H1 (cell line): ENCODE measurements at regions not wholly inside any gene's neighbourhood (a gene's known extent, or its start where the extent isn't known, plus 50 kb on each side); places are given as distances from the start of the nearest gene placed in this dataset.

Source experiments
- CTCF ChIA-PET: fragments of 300-600 bp; sonication (Branson Sonifier 250); formaldehyde crosslinking; loops from one replicate; lab custom pipeline; 2021; ENCODE audit not compliant: partially characterized antibody; lab: Charles Lee
- POLR2A ChIA-PET: fragments of 300-600 bp; sonication (Branson Sonifier 250); formaldehyde crosslinking; loops from one replicate; lab custom pipeline; 2021; ENCODE audit warnings: inconsistent platforms; ENCODE audit not compliant: partially characterized antibody; lab: Charles Lee
- DNase-seq, 2 experiments: peaks; one replicate each; pipeline versions ENCODE4 v3.0.0 to v3.0.0-alpha.2; 2010 to 2022; ENCODE audit warnings: low spot score in 2 of 2, low read depth in 1 of 2, mixed read lengths in 1 of 2
- FAIRE-seq: peaks from 2 replicates; lab custom pipeline; 2011; peaks lifted over from hg19 to GRCh38; lab: Jason Lieb, UNC
- H2AFZ ChIP-seq: 2 replicates; pipeline ENCODE4 v1.8.1; 2012; ENCODE audit warnings: low read length, inconsistent platforms
- H2AK5ac ChIP-seq: 2 replicates; pipeline ENCODE4 v1.6.1; 2013; ENCODE audit warnings: low read depth, low read length
- H2BK120ac ChIP-seq: replicated peaks from 2 replicates; pipeline ENCODE3; 2013; ENCODE audit warnings: low read depth, low read length, inconsistent platforms
- H2BK12ac ChIP-seq: 2 replicates; pipeline ENCODE4 v1.6.1; 2013; ENCODE audit warnings: low read depth, low read length
- H2BK15ac ChIP-seq: 2 replicates; pipeline ENCODE4 v1.6.1; 2013; ENCODE audit warnings: low read length
- H2BK20ac ChIP-seq: 2 replicates; pipeline ENCODE4 v1.6.1; 2013; ENCODE audit warnings: low read length
- H2BK5ac ChIP-seq: 2 replicates; pipeline ENCODE4 v1.6.1; 2013; ENCODE audit warnings: low read depth, low read length
- H3K14ac ChIP-seq: 2 replicates; pipeline ENCODE4 v1.6.1; 2013; ENCODE audit warnings: inconsistent platforms; ENCODE audit not compliant: insufficient read length
- H3K18ac ChIP-seq: 2 replicates; pipeline ENCODE4 v1.6.1; 2013; ENCODE audit warnings: low read length; ENCODE audit errors: extremely low read depth
- H3K23ac ChIP-seq: 2 replicates; pipeline ENCODE4 v1.6.1; 2013; ENCODE audit warnings: inconsistent platforms; ENCODE audit not compliant: insufficient read length
- H3K23me2 ChIP-seq: 2 replicates; pipeline ENCODE4 v1.6.1; 2013; ENCODE audit warnings: low read depth, low read length
- H3K27ac ChIP-seq: 2 replicates; pipeline ENCODE4 v1.6.1; 2011; ENCODE audit warnings: low read depth, low read length, inconsistent platforms
- H3K27me3 ChIP-seq, 4 experiments: replicated peaks in 1 of 4; 1 replicate in 1 of 4; 2 replicates in 3 of 4; pipeline versions ENCODE4 v1.6.1 to v1.8.1; 2011 to 2013; ENCODE audit warnings: low read length in 3 of 4, mild to moderate bottlenecking in 3 of 4, inconsistent platforms in 2 of 4, mixed read lengths in 2 of 4, moderate library complexity in 1 of 4; ENCODE audit not compliant: control insufficient read depth in 3 of 4, insufficient read depth in 3 of 4; ENCODE audit errors: extremely low read depth in 1 of 4
- H3K36me3 ChIP-seq, 4 experiments: 2 replicates each; pipeline versions ENCODE4 v1.6.1 to v1.8.1; 2011 to 2013; ENCODE audit warnings: mild to moderate bottlenecking in 4 of 4, low read length in 3 of 4, moderate library complexity in 2 of 4, control low read depth in 1 of 4, inconsistent platforms in 1 of 4; ENCODE audit not compliant: insufficient read depth in 4 of 4, control insufficient read depth in 2 of 4
- H3K4ac ChIP-seq: replicated peaks from 2 replicates; pipeline ENCODE3; 2013; ENCODE audit warnings: low read length, low read depth, mixed read lengths, inconsistent platforms; ENCODE audit not compliant: insufficient read length
- H3K4me1 ChIP-seq, 4 experiments: replicated peaks in 1 of 4; 1 replicate in 1 of 4; 2 replicates in 3 of 4; pipeline versions ENCODE4 v1.6.1 to v1.8.1; 2011 to 2013; ENCODE audit warnings: low read length in 3 of 4, inconsistent platforms in 2 of 4, mixed read lengths in 1 of 4; ENCODE audit not compliant: insufficient read depth in 4 of 4, control insufficient read depth in 3 of 4
- H3K4me2 ChIP-seq, 2 experiments: 2 replicates each; pipeline versions ENCODE4 v1.6.1 to v1.8.1; 2011 to 2013; ENCODE audit warnings: low read depth in 2 of 2, low read length in 2 of 2, control low read depth in 1 of 2, inconsistent platforms in 1 of 2, mild to moderate bottlenecking in 1 of 2; ENCODE audit not compliant: insufficient read depth in 1 of 2
- H3K4me3 ChIP-seq, 4 experiments: fragments of 200-600, 300-600 bp in 1 of 4; sonication (generic), shearing (Covaris generic), sonication (Bioruptor Twin) in 1 of 4; 2 replicates each; pipeline versions ENCODE4 v1.5.1 to v1.8.1; 2011 to 2016; ENCODE audit warnings: low read length in 4 of 4, low read depth in 3 of 4, control low read depth in 2 of 4, inconsistent platforms in 2 of 4, mild to moderate bottlenecking in 2 of 4, mixed read lengths in 1 of 4, moderate library complexity in 1 of 4; ENCODE audit not compliant: insufficient read depth in 2 of 4; ENCODE audit errors: extremely low read depth in 1 of 4
- H3K56ac ChIP-seq: replicated peaks from 2 replicates; pipeline ENCODE3; 2013; ENCODE audit warnings: low read depth, mild to moderate bottlenecking, mixed read lengths, low read length, inconsistent platforms; ENCODE audit not compliant: insufficient read length
- H3K79me1 ChIP-seq: 2 replicates; pipeline ENCODE4 v1.6.1; 2013; ENCODE audit warnings: low read depth, low read length, control low read depth
- H3K79me2 ChIP-seq, 2 experiments: 2 replicates each; pipeline versions ENCODE4 v1.6.1 to v1.8.1; 2012 to 2013; ENCODE audit warnings: low read length in 2 of 2, mild to moderate bottlenecking in 2 of 2, inconsistent platforms in 1 of 2; ENCODE audit not compliant: insufficient read depth in 2 of 2, control insufficient read depth in 1 of 2
- H3K9ac ChIP-seq, 4 experiments: replicated peaks in 1 of 4; 1 replicate in 1 of 4; 2 replicates in 3 of 4; pipeline versions ENCODE4 v1.6.1 to v1.8.1; 2011 to 2013; ENCODE audit warnings: low read depth in 3 of 4, low read length in 3 of 4, control low read depth in 2 of 4, mild to moderate bottlenecking in 2 of 4, moderate library complexity in 2 of 4, inconsistent platforms in 1 of 4; ENCODE audit errors: extremely low read depth in 1 of 4
- H3K9me3 ChIP-seq, 2 experiments: 2 replicates each; pipeline versions ENCODE4 v1.6.1 to v1.8.1; 2012 to 2013; ENCODE audit warnings: mild to moderate bottlenecking in 2 of 2, moderate library complexity in 2 of 2, control low read depth in 1 of 2, inconsistent platforms in 1 of 2, low read depth in 1 of 2, low read length in 1 of 2, mixed read lengths in 1 of 2; ENCODE audit not compliant: insufficient read depth in 2 of 2
- H4K20me1 ChIP-seq, 2 experiments: replicated peaks in 1 of 2; 2 replicates each; pipeline versions ENCODE3 to v1.8.1; 2011 to 2013; ENCODE audit warnings: inconsistent platforms in 2 of 2, low read length in 2 of 2, mild to moderate bottlenecking in 1 of 2; ENCODE audit not compliant: insufficient read depth in 2 of 2, control insufficient read depth in 1 of 2
- H4K5ac ChIP-seq: 2 replicates; pipeline ENCODE4 v1.6.1; 2013; ENCODE audit warnings: low read length, low read depth, mixed read lengths, inconsistent platforms; ENCODE audit not compliant: insufficient read length
- H4K8ac ChIP-seq: 2 replicates; pipeline ENCODE4 v1.8.0; 2013; ENCODE audit warnings: mild to moderate bottlenecking, moderate library complexity, low read length, inconsistent platforms; ENCODE audit not compliant: insufficient read depth; ENCODE audit errors: extremely low read depth
- H4K91ac ChIP-seq: replicated peaks from 2 replicates; pipeline ENCODE3; 2013; ENCODE audit warnings: low read length, mixed read lengths, inconsistent platforms; ENCODE audit not compliant: insufficient read length
- JUN ChIP-seq: IDR thresholded peaks from 2 replicates; pipeline ENCODE4 v1.6.1; 2011; ENCODE audit warnings: low read depth, mild to moderate bottlenecking, improper control_type of control experiment, low read length
- KDM5A ChIP-seq: fragments of 200-600 bp; IDR thresholded peaks from 2 replicates; pipeline ENCODE4 v1.7.1; 2012; ENCODE audit warnings: mild to moderate bottlenecking, low read length, inconsistent platforms, mixed read lengths
- NANOG ChIP-seq: IDR thresholded peaks from 2 replicates; pipeline ENCODE4 v1.6.1; 2011; ENCODE audit warnings: low read length, low read depth, mild to moderate bottlenecking, inconsistent platforms; ENCODE audit not compliant: insufficient read depth, poor library complexity, severe bottlenecking
- NRF1 ChIP-seq: IDR thresholded peaks from 2 replicates; pipeline ENCODE4 v1.6.1; 2011; ENCODE audit warnings: mild to moderate bottlenecking, low read depth, low read length, improper control_type of control experiment
- PHF8 ChIP-seq: fragments of 200-600 bp; sonication (generic); conservative IDR thresholded peaks from 2 replicates; pipeline ENCODE4 v1.7.1; 2012; ENCODE audit warnings: low read depth, mild to moderate bottlenecking, inconsistent platforms, low read length, moderate library complexity
- POLR2A ChIP-seq, 2 experiments: IDR thresholded peaks; 1 replicate in 1 of 2; 2 replicates in 1 of 2; pipeline ENCODE4 v1.6.1; 2011; ENCODE audit warnings: low read depth in 2 of 2, low read length in 2 of 2, mild to moderate bottlenecking in 2 of 2; ENCODE audit errors: control extremely low read depth in 1 of 2
- SRF ChIP-seq: IDR thresholded peaks from 2 replicates; pipeline ENCODE4 v1.6.1; 2011; ENCODE audit warnings: mild to moderate bottlenecking, low read depth, low read length, moderate library complexity
- TCF12 ChIP-seq: IDR thresholded peaks from 2 replicates; pipeline ENCODE4 v1.6.1; 2011; ENCODE audit warnings: low read depth, mild to moderate bottlenecking, low read length
- TF ChIP-seq, protein P1 (sequence below), 3 experiments: IDR thresholded peaks; 1 replicate in 2 of 3; 2 replicates in 1 of 3; pipeline versions ENCODE4 v1.5.1 to v1.6.1; 2011; ENCODE audit warnings: low read length in 3 of 3, mild to moderate bottlenecking in 3 of 3, inconsistent platforms in 2 of 3, low read depth in 1 of 3, moderate library complexity in 1 of 3; ENCODE audit not compliant: insufficient read depth in 1 of 3; ENCODE audit errors: control extremely low read depth in 1 of 3

DNA sequence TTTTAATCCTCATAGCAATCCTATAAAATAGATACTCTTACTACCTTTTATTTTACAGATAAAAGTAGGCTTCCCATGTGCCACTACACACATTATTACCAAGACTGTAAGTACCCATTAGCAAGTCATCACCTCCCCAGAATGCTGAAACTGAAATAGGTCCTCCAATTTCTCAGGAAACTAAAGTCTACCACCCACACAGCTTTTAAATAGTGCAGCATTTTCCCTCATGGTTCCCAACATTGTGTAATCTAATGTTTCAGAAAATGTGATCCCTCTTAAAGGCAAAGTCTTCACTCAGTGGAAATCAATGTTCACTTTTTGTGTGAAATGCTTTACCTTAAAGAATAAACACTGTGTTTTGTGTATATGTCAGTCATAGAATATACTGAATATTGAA, 356.5 kb downstream of the GPATCH2 start:
- no peak overlapping the region for H3K4me3 ChIP-seq
- no peak overlapping the region for H3K27ac ChIP-seq
- H3K79me2 ChIP-seq: no peaks in the 10 kb centered on the region
- H2BK5ac ChIP-seq: no peak overlapping the region
- no peaks in the 10 kb centered on the region for H3K36me3 ChIP-seq
- no peak overlapping the region for H3K23ac ChIP-seq
- H4K20me1 ChIP-seq: no peaks in the 10 kb centered on the region
- no peak overlapping the region for H4K8ac ChIP-seq
- H2BK120ac ChIP-seq: no peak overlapping the region
- no peak overlapping the region for H2BK12ac ChIP-seq
- no peak overlapping the region for H4K5ac ChIP-seq
- no peak for FAIRE-seq
- no peak overlapping the region for H2AK5ac ChIP-seq
- no peaks in the 10 kb centered on the region for H3K27me3 ChIP-seq
- no peak overlapping the region for H3K4ac ChIP-seq
- H3K18ac ChIP-seq: no peak overlapping the region
- H3K23me2 ChIP-seq: no peaks in the 10 kb centered on the region
- no peak overlapping the region for H2BK20ac ChIP-seq
- H3K14ac ChIP-seq: no peak overlapping the region
- H2BK15ac ChIP-seq: no peak overlapping the region
- DNase-seq: no peak
- H2AFZ ChIP-seq: no peak overlapping the region
- peaks cover 0 to 3% (median 0%) of the 10 kb centered on the region in 4 experiments; a peak in 1 of 7 replicates for H3K4me1 ChIP-seq
- H4K91ac ChIP-seq: no peak overlapping the region
- H3K4me2 ChIP-seq: no peak overlapping the region
- H3K9ac ChIP-seq: no peak overlapping the region
- H3K9me3 ChIP-seq: no peaks in the 10 kb centered on the region
- H3K56ac ChIP-seq: no peak overlapping the region
- POLR2A ChIA-PET: no interaction called here
- CTCF ChIA-PET: no interaction called here
- no peaks in the 10 kb centered on the region for H3K79me1 ChIP-seq
- TF ChIP-seq JUN: no peak
- no peak for TF ChIP-seq KDM5A
- TF ChIP-seq, protein P1, sequence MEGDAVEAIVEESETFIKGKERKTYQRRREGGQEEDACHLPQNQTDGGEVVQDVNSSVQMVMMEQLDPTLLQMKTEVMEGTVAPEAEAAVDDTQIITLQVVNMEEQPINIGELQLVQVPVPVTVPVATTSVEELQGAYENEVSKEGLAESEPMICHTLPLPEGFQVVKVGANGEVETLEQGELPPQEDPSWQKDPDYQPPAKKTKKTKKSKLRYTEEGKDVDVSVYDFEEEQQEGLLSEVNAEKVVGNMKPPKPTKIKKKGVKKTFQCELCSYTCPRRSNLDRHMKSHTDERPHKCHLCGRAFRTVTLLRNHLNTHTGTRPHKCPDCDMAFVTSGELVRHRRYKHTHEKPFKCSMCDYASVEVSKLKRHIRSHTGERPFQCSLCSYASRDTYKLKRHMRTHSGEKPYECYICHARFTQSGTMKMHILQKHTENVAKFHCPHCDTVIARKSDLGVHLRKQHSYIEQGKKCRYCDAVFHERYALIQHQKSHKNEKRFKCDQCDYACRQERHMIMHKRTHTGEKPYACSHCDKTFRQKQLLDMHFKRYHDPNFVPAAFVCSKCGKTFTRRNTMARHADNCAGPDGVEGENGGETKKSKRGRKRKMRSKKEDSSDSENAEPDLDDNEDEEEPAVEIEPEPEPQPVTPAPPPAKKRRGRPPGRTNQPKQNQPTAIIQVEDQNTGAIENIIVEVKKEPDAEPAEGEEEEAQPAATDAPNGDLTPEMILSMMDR (IDR thresholded peaks at IDR 0.05; ENCODE audit: control extremely low read depth in 1 of 3, insufficient read depth in 1 of 3, low read depth in 1 of 3, low read length in 3 of 3): no peak
- no peak for TF ChIP-seq POLR2A (IDR thresholded peaks at IDR 0.05; ENCODE audit: control extremely low read depth in 1 of 2, low read depth in 2 of 2, low read length in 2 of 2)
- TF ChIP-seq TCF12: no peak
- no peak for TF ChIP-seq NRF1
- TF ChIP-seq SRF: no peak
- no peak for TF ChIP-seq PHF8
- no peak for TF ChIP-seq NANOG
